ENCODE measurements at regions not wholly inside any gene's neighbourhood (a gene's known extent, or its start where the extent isn't known, plus 50 kb on each side); places are given as distances from the start of the nearest gene placed in this dataset.

- TF ChIP-seq CTCF (IDR thresholded peaks at IDR 0.05) (no peak), EZH2 (IDR thresholded peaks at IDR 0.05; ENCODE audit: borderline replicate concordance, insufficient read depth, low read depth, low read length, poor library complexity, severe bottlenecking) (no peak)
These were observed 54.2 kb upstream of the MLIP start for GRCh38 chr6:54057058-54057457.

Data from B cell (primary cell).